ENCODE measurements at regions not wholly inside any gene's neighbourhood (a gene's known extent, or its start where the extent isn't known, plus 50 kb on each side); places are given as distances from the start of the nearest gene placed in this dataset.

- intact Hi-C loops (cut with micrococcal nuclease) (no loop called here), dilution Hi-C loops (cut with HindIII; ENCODE audit: low sequenced_read_pairs, unreplicated experiment) (no loop called here), in situ Hi-C loops (cut with MboI; ENCODE audit: low sequenced_read_pairs) (no loop called here)
- Histone ChIP-seq H3K27ac (ENCODE audit: insufficient read depth, low read length) (no peak overlapping the region), H3K18ac (ENCODE audit: low read depth, low read length) (no peak overlapping the region), H2AK5ac (ENCODE audit: low read depth, low read length) (no peak overlapping the region), H3K9me3 (ENCODE audit: control insufficient read depth, insufficient read depth, low read length) (no peaks in the 10 kb centered on the region), H2BK20ac (ENCODE audit: low read depth, low read length) (no peak overlapping the region), H3K4ac (ENCODE audit: low read depth, low read length) (no peak overlapping the region), H4K5ac (ENCODE audit: low read depth, low read length) (no peak overlapping the region), H3K4me3 (ENCODE audit: insufficient read depth, low read depth, low read length) (no peak overlapping the region), H2BK15ac (ENCODE audit: low read depth, low read length) (no peak overlapping the region), H3K27me3 (ENCODE audit: control insufficient read depth, insufficient read depth, low read length) (peaks cover 38% of the 10 kb centered on the region), H4K91ac (ENCODE audit: insufficient read depth, low read depth, low read length) (no peak overlapping the region), H2BK5ac (ENCODE audit: low read depth, low read length, poor library complexity, severe bottlenecking) (no peak overlapping the region), H4K20me1 (ENCODE audit: insufficient read depth, low read length) (no peaks in the 10 kb centered on the region), H2AK9ac (replicated peaks; ENCODE audit: low read depth, low read length, poor library complexity) (no peak overlapping the region), H3K23ac (ENCODE audit: low read depth, low read length) (no peak overlapping the region), H2BK120ac (ENCODE audit: low read depth, low read length) (no peak overlapping the region), H4K8ac (ENCODE audit: low read depth in 2 of 2, low read length in 2 of 2) (no peak overlapping the region), H3K9ac (ENCODE audit: low read depth, low read length) (no peak overlapping the region), H2AFZ (replicated peaks; ENCODE audit: low read length, poor library complexity) (no peak overlapping the region), H3K36me3 (ENCODE audit: control insufficient read depth, insufficient read depth, low read length) (no peaks in the 10 kb centered on the region), H3K56ac (ENCODE audit: extremely low read depth, insufficient read depth, low read length) (no peak overlapping the region), H3K79me1 (ENCODE audit: low read depth in 1 of 2, low read length in 2 of 2) (no peaks in the 10 kb centered on the region), H3K14ac (replicated peaks; ENCODE audit: low read depth, low read length) (no peak overlapping the region), H3K4me1 (ENCODE audit: control insufficient read depth, insufficient read depth, low read length) (no peaks in the 10 kb centered on the region), H3K9me1 (ENCODE audit: insufficient read depth, low read length) (no peaks in the 10 kb centered on the region), H3K4me2 (ENCODE audit: low read depth, low read length) (no peak overlapping the region)
- TF ChIP-seq, protein P1, sequence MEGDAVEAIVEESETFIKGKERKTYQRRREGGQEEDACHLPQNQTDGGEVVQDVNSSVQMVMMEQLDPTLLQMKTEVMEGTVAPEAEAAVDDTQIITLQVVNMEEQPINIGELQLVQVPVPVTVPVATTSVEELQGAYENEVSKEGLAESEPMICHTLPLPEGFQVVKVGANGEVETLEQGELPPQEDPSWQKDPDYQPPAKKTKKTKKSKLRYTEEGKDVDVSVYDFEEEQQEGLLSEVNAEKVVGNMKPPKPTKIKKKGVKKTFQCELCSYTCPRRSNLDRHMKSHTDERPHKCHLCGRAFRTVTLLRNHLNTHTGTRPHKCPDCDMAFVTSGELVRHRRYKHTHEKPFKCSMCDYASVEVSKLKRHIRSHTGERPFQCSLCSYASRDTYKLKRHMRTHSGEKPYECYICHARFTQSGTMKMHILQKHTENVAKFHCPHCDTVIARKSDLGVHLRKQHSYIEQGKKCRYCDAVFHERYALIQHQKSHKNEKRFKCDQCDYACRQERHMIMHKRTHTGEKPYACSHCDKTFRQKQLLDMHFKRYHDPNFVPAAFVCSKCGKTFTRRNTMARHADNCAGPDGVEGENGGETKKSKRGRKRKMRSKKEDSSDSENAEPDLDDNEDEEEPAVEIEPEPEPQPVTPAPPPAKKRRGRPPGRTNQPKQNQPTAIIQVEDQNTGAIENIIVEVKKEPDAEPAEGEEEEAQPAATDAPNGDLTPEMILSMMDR (conservative IDR thresholded peaks at IDR 0.05; ENCODE audit: low read depth, low read length): no peak
- TF ChIP-seq SMC3 (IDR thresholded peaks at IDR 0.05; ENCODE audit: low read depth, low read length): no peak
- no peak for TF ChIP-seq POLR2A (IDR thresholded peaks at IDR 0.05; ENCODE audit: low read depth, low read length)
- no peak for TF ChIP-seq RCOR1 (IDR thresholded peaks at IDR 0.05; ENCODE audit: insufficient replicate concordance, low read length)
- no peak for TF ChIP-seq RFX5 (IDR thresholded peaks at IDR 0.05; ENCODE audit: low read depth, low read length)
- TF ChIP-seq MAZ (IDR thresholded peaks at IDR 0.05; ENCODE audit: borderline replicate concordance, low read depth, low read length): no peak
- no peak for TF ChIP-seq NFE2L2 (IDR thresholded peaks at IDR 0.05; ENCODE audit: low read depth, low read length)
- TF ChIP-seq MAFK (IDR thresholded peaks at IDR 0.05; ENCODE audit: low read depth, low read length): no peak
- TF ChIP-seq ELK1 (IDR thresholded peaks at IDR 0.05; ENCODE audit: borderline replicate concordance, low read depth, low read length): no peak
- TF ChIP-seq USF2 (IDR thresholded peaks at IDR 0.05; ENCODE audit: low read depth, low read length): no peak
- TF ChIP-seq CHD1 (IDR thresholded peaks at IDR 0.05; ENCODE audit: low read depth, low read length): no peak
- WGBS, 2 experiments (ENCODE audit: extremely low coverage in 2 of 2, insufficient read length in 1 of 2): no CpG with 5 or more reads among the region's 6 CpGs
- no peak for DNase-seq
- no peak for ATAC-seq (ENCODE audit: low read depth)
- no TSS peak for BruUV-seq (replicated peaks)
- POLR2A ChIA-PET (ENCODE audit: unreplicated experiment): no interaction called here
- CTCF ChIA-PET: no interaction called here
Observed at GRCh38 chr3:72606005-72606800, 242.0 kb downstream of the SHQ1 start.

All from IMR-90 (cell line).